Urinary bladder (tissue), 4 donors: ENCODE measurements at regions not wholly inside any gene's neighbourhood (a gene's known extent, or its start where the extent isn't known, plus 50 kb on each side); places are given as distances from the start of the nearest gene placed in this dataset. TPM values are rescaled to one million over a fixed set of nuclear protein-coding genes. Genes with fewer than 3 reads are reported as not detected.

Source experiments
- DNase-seq: peaks from one replicate; pipeline ENCODE4 v3.0.0-alpha.2; 2015; ENCODE audit errors: extremely low spot score
- H3K27ac ChIP-seq: one replicate; pipeline ENCODE4 v1.5.1; 2013; ENCODE audit warnings: low read depth, mild to moderate bottlenecking, moderate library complexity
- H3K36me3 ChIP-seq: one replicate; pipeline ENCODE4 v1.6.1; 2013; ENCODE audit warnings: mild to moderate bottlenecking, moderate library complexity; ENCODE audit not compliant: insufficient read depth
- H3K4me1 ChIP-seq: one replicate; pipeline ENCODE4 v1.6.1; 2013; ENCODE audit warnings: mild to moderate bottlenecking, moderate library complexity; ENCODE audit not compliant: insufficient read depth
- H3K4me3 ChIP-seq: one replicate; pipeline ENCODE4 v1.5.1; 2013; ENCODE audit warnings: low read depth, low read length
- WGBS: extraction: QIAGEN DNeasy Blood & Tissue Kit; methylation state at CpG from one replicate; pipeline ENCODE4 v1.1.7; 2013; 5-methylcytosine and 5-hydroxymethylcytosine counted together
- small RNA-seq: library from RNA; depleted of rRNA; stranded (forward); fragments of <200 nt; gene quantifications from one replicate; pipeline ENCODE3, GENCODE V24; 2014
- donor health status: healthy with polysubstance abuse.
- donor health status: healthy.

DNA sequence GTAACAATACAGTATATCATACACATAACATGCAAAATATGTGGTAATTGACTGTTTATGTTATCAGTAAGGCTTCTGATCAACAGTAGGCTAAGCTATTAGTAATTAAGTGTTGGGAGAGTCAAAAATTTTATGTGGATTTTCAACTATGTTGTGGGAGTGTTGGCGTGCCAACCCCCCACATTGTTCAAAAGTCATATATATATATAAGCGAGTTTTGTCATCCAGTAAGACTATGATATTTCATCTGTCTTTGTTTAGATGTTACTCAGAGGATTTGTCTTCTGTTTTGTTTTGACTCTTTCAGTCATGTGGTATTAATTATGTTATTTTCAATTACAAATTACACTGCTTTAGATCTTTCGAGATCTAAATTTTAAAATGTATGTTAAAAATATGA lies 51.0 kb upstream of the RAP2B start:
- no peak overlapping the region for H3K27ac ChIP-seq
- no peak for DNase-seq

More for the DNA sequence above, 51.0 kb upstream of the RAP2B start:
- Histone ChIP-seq H3K36me3 (no peaks in the 10 kb centered on the region), H3K4me1 (no peaks in the 10 kb centered on the region), H3K4me3 (no peak overlapping the region)
- WGBS = 85% methylated on average over 3 of the region's 3 CpGs

Small RNA genes lying in the stretch of these regions (small RNA-seq; reads per million reads assigned to genes)
- gene HMGN2P13 = not detected
